Lower lobe of right lung (tissue), 2 donors: ENCODE measurements at regions not wholly inside any gene's neighbourhood (a gene's known extent, or its start where the extent isn't known, plus 50 kb on each side); places are given as distances from the start of the nearest gene placed in this dataset.

ENCODE experiments used
- ATAC-seq, 2 donors: fragments of 200-7000 bp; cut with Tn5 transposase; one replicate each; pipeline ENCODE4 v1.9.1; 2020 to 2022; ENCODE audit warnings: mild to moderate bottlenecking in 2 of 2, moderate library complexity in 2 of 2
- DNase-seq: peaks from one replicate; pipeline ENCODE4 v3.0.0-alpha.2; 2020
- H3K27ac ChIP-seq: fragments of 200-600 bp; one replicate; pipeline ENCODE4 v1.8.0; 2022
- H3K27me3 ChIP-seq: fragments of 200-600 bp; one replicate; pipeline ENCODE4 v1.8.0; 2022; ENCODE audit warnings: low read depth
- H3K36me3 ChIP-seq: fragments of 200-600 bp; one replicate; pipeline ENCODE4 v1.8.0; 2022; ENCODE audit warnings: mild to moderate bottlenecking
- H3K4me1 ChIP-seq: fragments of 200-600 bp; one replicate; pipeline ENCODE4 v1.8.0; 2022
- H3K4me3 ChIP-seq: fragments of 200-600 bp; one replicate; pipeline ENCODE4 v1.8.0; 2022; ENCODE audit warnings: mild to moderate bottlenecking
- H3K9me3 ChIP-seq: fragments of 200-600 bp; one replicate; pipeline ENCODE4 v1.8.0; 2022
- intact Hi-C: fragments of 100-400 bp; cut with DNase I; formaldehyde crosslinking; loops from one replicate; pipeline ENCODE4 v1.11.0; 2022
- TF ChIP-seq, protein P1 (sequence below): fragments of 200-600 bp; IDR thresholded peaks from one replicate; pipeline ENCODE4 v1.8.0; 2022; ENCODE audit warnings: antibody characterized with exemption, mild to moderate bottlenecking
- donor health status: DM: no; HTN: yes; CAD: no; lungs with severe emphysema.

GRCh38 chr2:181218401-181218821 is 238.0 kb downstream of the UBE2E3 start:
- no peaks in the 10 kb centered on the region for H3K9me3 ChIP-seq
- no peaks in the 10 kb centered on the region for H3K4me1 ChIP-seq
- DNase-seq (no peak), ATAC-seq (no peak)
- intact Hi-C loops = no loop called here
- H3K27ac ChIP-seq = no peak overlapping the region
- H3K36me3 ChIP-seq = no peaks in the 10 kb centered on the region
- H3K4me3 ChIP-seq = no peak overlapping the region
- TF ChIP-seq, protein P1, sequence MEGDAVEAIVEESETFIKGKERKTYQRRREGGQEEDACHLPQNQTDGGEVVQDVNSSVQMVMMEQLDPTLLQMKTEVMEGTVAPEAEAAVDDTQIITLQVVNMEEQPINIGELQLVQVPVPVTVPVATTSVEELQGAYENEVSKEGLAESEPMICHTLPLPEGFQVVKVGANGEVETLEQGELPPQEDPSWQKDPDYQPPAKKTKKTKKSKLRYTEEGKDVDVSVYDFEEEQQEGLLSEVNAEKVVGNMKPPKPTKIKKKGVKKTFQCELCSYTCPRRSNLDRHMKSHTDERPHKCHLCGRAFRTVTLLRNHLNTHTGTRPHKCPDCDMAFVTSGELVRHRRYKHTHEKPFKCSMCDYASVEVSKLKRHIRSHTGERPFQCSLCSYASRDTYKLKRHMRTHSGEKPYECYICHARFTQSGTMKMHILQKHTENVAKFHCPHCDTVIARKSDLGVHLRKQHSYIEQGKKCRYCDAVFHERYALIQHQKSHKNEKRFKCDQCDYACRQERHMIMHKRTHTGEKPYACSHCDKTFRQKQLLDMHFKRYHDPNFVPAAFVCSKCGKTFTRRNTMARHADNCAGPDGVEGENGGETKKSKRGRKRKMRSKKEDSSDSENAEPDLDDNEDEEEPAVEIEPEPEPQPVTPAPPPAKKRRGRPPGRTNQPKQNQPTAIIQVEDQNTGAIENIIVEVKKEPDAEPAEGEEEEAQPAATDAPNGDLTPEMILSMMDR = no peak
- H3K27me3 ChIP-seq = no peaks in the 10 kb centered on the region

DNA sequence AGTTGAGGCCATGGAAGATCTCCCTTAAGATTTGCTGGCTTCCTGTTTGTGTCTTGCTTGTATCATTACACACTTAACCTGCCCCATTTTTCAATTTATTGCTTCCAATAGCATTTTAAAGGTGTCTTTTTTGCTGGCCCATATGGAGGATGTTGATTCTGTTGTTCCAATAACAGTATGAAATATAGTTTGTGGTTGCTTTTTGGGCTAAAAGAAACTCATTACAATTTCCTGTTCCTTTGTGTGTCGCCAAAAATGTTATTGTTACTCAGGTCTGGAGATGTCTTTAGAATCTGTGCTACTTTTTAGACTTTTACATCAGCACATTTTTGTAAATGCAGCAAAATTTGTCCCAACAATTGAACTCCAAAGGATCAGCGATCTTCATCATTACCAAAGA is 234.0 kb upstream of the ITGA4 start:
- H3K36me3 ChIP-seq = no peaks in the 10 kb centered on the region
- no peak overlapping the region for H3K27ac ChIP-seq
- H3K27me3 ChIP-seq = no peaks in the 10 kb centered on the region
- ATAC-seq (no peak), DNase-seq (no peak)
- H3K4me3 ChIP-seq = no peak overlapping the region
- H3K9me3 ChIP-seq = no peaks in the 10 kb centered on the region
- H3K4me1 ChIP-seq = no peaks in the 10 kb centered on the region
- TF ChIP-seq, protein P1 = no peak
- intact Hi-C loops = no loop called here

DNA sequence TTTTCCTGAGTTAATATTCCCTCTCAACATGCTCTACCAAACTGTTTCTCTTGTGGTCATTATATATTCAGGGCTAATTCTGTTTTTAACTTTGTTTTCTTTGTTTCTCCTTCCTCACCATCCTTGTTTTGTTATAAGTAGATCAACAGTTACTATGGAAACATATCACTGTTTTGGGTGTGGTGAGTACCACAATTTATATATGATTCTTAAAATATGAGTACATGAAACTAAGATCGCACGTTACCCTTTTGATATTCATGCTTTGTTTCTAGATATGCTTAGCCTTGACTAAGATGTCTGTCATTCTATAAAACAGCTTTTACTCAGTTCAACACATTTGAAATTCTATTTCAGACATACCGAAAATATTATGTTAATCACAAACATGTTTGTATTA is 232.3 kb upstream of the ITGA4 start:
- no peak for ATAC-seq
- TF ChIP-seq, protein P1 = no peak
- Histone ChIP-seq H3K4me1 (no peaks in the 10 kb centered on the region), H3K27me3 (no peaks in the 10 kb centered on the region), H3K36me3 (no peaks in the 10 kb centered on the region), H3K4me3 (no peak overlapping the region), H3K27ac (no peak overlapping the region), H3K9me3 (no peaks in the 10 kb centered on the region)
- intact Hi-C loops = no loop called here
- DNase-seq = no peak

DNA sequence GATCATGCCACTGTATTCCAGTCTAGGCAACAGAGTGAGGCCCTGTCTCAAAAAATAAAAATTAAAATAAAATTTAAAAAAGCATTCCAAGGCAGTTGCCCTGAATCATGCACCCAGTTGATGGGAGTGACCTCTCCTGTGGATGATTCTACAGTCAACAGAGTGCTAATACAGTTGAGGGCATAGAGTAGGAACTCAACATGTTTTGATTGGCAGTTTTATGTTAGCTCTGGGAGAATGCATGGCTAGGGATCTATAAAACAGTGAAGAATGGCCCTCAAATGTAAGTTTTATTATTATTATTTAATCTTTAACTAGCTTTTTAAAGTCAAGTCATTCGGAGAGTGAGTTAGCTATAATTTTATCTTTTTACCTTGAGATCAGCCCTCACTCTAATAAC is 228.5 kb upstream of the ITGA4 start:
- intact Hi-C loops = no loop called here
- Histone ChIP-seq H3K4me1 (no peaks in the 10 kb centered on the region), H3K36me3 (no peaks in the 10 kb centered on the region), H3K4me3 (no peak overlapping the region), H3K9me3 (no peaks in the 10 kb centered on the region), H3K27me3 (no peaks in the 10 kb centered on the region), H3K27ac (no peak overlapping the region)
- TF ChIP-seq, protein P1 = no peak
- DNase-seq = no peak
- ATAC-seq = no peak

DNA sequence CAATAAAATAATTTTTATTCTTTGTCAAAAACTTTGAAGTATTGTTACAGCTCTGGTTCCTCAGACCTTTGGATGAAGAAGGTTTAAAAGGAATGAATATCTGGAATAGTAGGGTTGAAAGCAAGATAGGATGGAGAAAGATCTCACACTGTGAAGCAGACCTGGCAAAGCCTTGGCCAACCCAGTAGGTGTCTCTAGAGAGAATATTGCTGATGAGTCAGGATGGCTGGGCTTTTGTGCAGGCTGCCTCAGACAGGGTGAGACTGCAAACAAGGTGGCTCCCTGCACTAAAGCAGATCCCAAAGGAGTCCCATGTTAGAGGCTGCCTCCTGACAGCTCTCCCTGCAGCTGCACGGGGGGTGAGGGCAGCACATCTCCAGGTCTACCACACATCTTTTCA is 226.0 kb upstream of the ITGA4 start:
- ATAC-seq (no peak), DNase-seq (no peak)
- TF ChIP-seq, protein P1 = no peak
- Histone ChIP-seq H3K4me3 (no peak overlapping the region), H3K36me3 (no peaks in the 10 kb centered on the region), H3K9me3 (no peaks in the 10 kb centered on the region), H3K27me3 (no peaks in the 10 kb centered on the region), H3K27ac (no peak overlapping the region), H3K4me1 (no peaks in the 10 kb centered on the region)
- intact Hi-C loops = no loop called here
